OCI-LY7 (cell line): ENCODE measurements at regions not wholly inside any gene's neighbourhood (a gene's known extent, or its start where the extent isn't known, plus 50 kb on each side); places are given as distances from the start of the nearest gene placed in this dataset.

Experiments used
- BruUV-seq: library from RNA; stranded (reverse); fragments of 400-500 nt; replicated peaks from 2 replicates; lab custom pipeline; 2021; lab: Mats Ljungman, UMichigan
- CTCF ChIA-PET: fragments of 300-600 bp; sonication (Branson Sonifier 250); formaldehyde crosslinking; loops from one replicate; lab custom pipeline; 2022; ENCODE audit warnings: antibody characterized with exemption; ENCODE audit not compliant: unreplicated experiment; lab: Charles Lee
- POLR2A ChIA-PET: fragments of 300-600 bp; sonication (Branson Sonifier 250); formaldehyde crosslinking; loops from one replicate; lab custom pipeline; 2022; ENCODE audit warnings: antibody characterized with exemption; lab: Charles Lee
- DNase-seq: peaks from one replicate; pipeline ENCODE4 v3.0.0-alpha.2; 2015; ENCODE audit warnings: low spot score
- H2AFZ ChIP-seq: fragments of 200-600 bp; sonication (generic), shearing (Covaris generic); 2 replicates; pipeline ENCODE4 v1.6.1; 2014; ENCODE audit warnings: mild to moderate bottlenecking, antibody characterized with exemption, low read length, moderate library complexity
- H3K27ac ChIP-seq: fragments of 200-600 bp; sonication (generic); 2 replicates; pipeline ENCODE4 v1.5.1; 2014; ENCODE audit warnings: mixed run types, low read depth, mild to moderate bottlenecking, moderate library complexity, low read length, inconsistent platforms; ENCODE audit not compliant: poor library complexity, severe bottlenecking
- H3K36me3 ChIP-seq: fragments of 200-600 bp; sonication (generic); 2 replicates; pipeline ENCODE4 v1.6.1; 2014; ENCODE audit warnings: mild to moderate bottlenecking, antibody characterized with exemption, low read length, moderate library complexity, mixed read lengths; ENCODE audit not compliant: insufficient read depth
- H3K4me1 ChIP-seq: fragments of 200-600 bp; sonication (generic); 2 replicates; pipeline ENCODE4 v1.5.1; 2014; ENCODE audit warnings: mild to moderate bottlenecking, low read length; ENCODE audit not compliant: insufficient read depth, poor library complexity, severe bottlenecking
- H3K4me2 ChIP-seq: fragments of 200-600 bp; sonication (generic); 2 replicates; pipeline ENCODE4 v1.6.1; 2014; ENCODE audit warnings: mild to moderate bottlenecking, low read length
- H3K4me3 ChIP-seq: fragments of 200-600 bp; sonication (generic); 2 replicates; pipeline ENCODE4 v1.5.1; 2014; ENCODE audit warnings: mild to moderate bottlenecking, low read depth, low read length; ENCODE audit not compliant: poor library complexity, severe bottlenecking
- H3K79me2 ChIP-seq: fragments of 200-600 bp; sonication (generic); 2 replicates; pipeline ENCODE4 v1.6.1; 2016; ENCODE audit warnings: low read depth, mild to moderate bottlenecking, low read length, moderate library complexity, mixed read lengths; ENCODE audit not compliant: insufficient read depth
- H3K9me2 ChIP-seq: fragments of 200-600 bp; sonication (generic); 2 replicates; pipeline ENCODE4 v1.6.1; 2016; ENCODE audit warnings: mild to moderate bottlenecking, low read length, mixed read lengths; ENCODE audit not compliant: insufficient read depth
- H3K9me3 ChIP-seq: fragments of 200-600 bp; sonication (generic); 2 replicates; pipeline ENCODE4 v1.6.1; 2014; ENCODE audit warnings: mild to moderate bottlenecking, mixed run types, low read length, mixed read lengths
- H4K20me1 ChIP-seq: fragments of 200-600 bp; sonication (generic); 2 replicates; pipeline ENCODE4 v1.6.1; 2014; ENCODE audit warnings: mild to moderate bottlenecking, antibody characterized with exemption, low read length, moderate library complexity, mixed read lengths; ENCODE audit not compliant: insufficient read depth
- CTCF ChIP-seq: fragments of 200-600 bp; sonication (generic); conservative IDR thresholded peaks from 2 replicates; pipeline ENCODE4 v1.5.1; 2014; ENCODE audit warnings: mild to moderate bottlenecking, antibody characterized with exemption, low read length, moderate library complexity, mixed read lengths
- EZH2phosphoT487 ChIP-seq: fragments of 200-600 bp; sonication (generic); IDR thresholded peaks from 2 replicates; pipeline ENCODE4 v1.6.1; 2018; ENCODE audit warnings: low read depth, borderline replicate concordance, mild to moderate bottlenecking, mixed run types, antibody characterized with exemption, low read length, moderate library complexity, mixed read lengths
- intact Hi-C: fragments of 100-400 bp; cut with micrococcal nuclease; formaldehyde crosslinking; loops from one replicate; pipeline ENCODE4 v1.10.0; 2022; ENCODE audit not compliant: unreplicated experiment

GRCh38 chr6:79803917-79804316 lies 143.4 kb downstream of the ELOVL4 start:
- Histone ChIP-seq H3K79me2 (no peaks in the 10 kb centered on the region), H3K4me3 (no peak overlapping the region), H3K4me1 (no peaks in the 10 kb centered on the region), H4K20me1 (no peaks in the 10 kb centered on the region), H3K27ac (no peak overlapping the region), H3K9me3 (no peaks in the 10 kb centered on the region), H3K36me3 (no peaks in the 10 kb centered on the region), H3K4me2 (no peak overlapping the region), H3K9me2 (no peaks in the 10 kb centered on the region), H2AFZ (no peak overlapping the region)
- no peak for DNase-seq
- TF ChIP-seq EZH2phosphoT487: no peak
- no peak for TF ChIP-seq CTCF
- ChIA-PET CTCF (no interaction called here), POLR2A (no interaction called here)
- intact Hi-C loops: no loop called here
- no TSS peak for BruUV-seq

- no peaks in the 10 kb centered on the region for H3K9me2 ChIP-seq
- no peak overlapping the region for H3K4me3 ChIP-seq
- DNase-seq: no peak
- H3K9me3 ChIP-seq: no peaks in the 10 kb centered on the region
- intact Hi-C loops: no loop called here
- no peak overlapping the region for H3K27ac ChIP-seq
- ChIA-PET POLR2A (interaction anchor here (0.6 kb wide), 1 partner anchor 193 kb away, joined by 5 read pairs; no protein-coding TSS in a partner anchor), CTCF (no interaction called here)
- no peak overlapping the region for H2AFZ ChIP-seq
- no peaks in the 10 kb centered on the region for H4K20me1 ChIP-seq
- no peaks in the 10 kb centered on the region for H3K36me3 ChIP-seq
- TF ChIP-seq EZH2phosphoT487 (no peak), CTCF (no peak)
- H3K4me2 ChIP-seq: no peak overlapping the region
- H3K79me2 ChIP-seq: no peaks in the 10 kb centered on the region
- H3K4me1 ChIP-seq: no peaks in the 10 kb centered on the region
- BruUV-seq: no TSS peak
Measured at GRCh38 chr6:79802657-79803300, 144.6 kb downstream of the ELOVL4 start.

- TF ChIP-seq EZH2phosphoT487: no peak
- no peak for TF ChIP-seq CTCF
- H3K4me3 ChIP-seq: no peak overlapping the region
- no TSS peak for BruUV-seq
- no peaks in the 10 kb centered on the region for H3K9me3 ChIP-seq
- no peak for DNase-seq
- intact Hi-C loops: no loop called here
- no peaks in the 10 kb centered on the region for H3K9me2 ChIP-seq
- H2AFZ ChIP-seq: no peak overlapping the region
- H4K20me1 ChIP-seq: no peaks in the 10 kb centered on the region
- H3K4me1 ChIP-seq: no peaks in the 10 kb centered on the region
- no peaks in the 10 kb centered on the region for H3K79me2 ChIP-seq
- no peak overlapping the region for H3K27ac ChIP-seq
- POLR2A ChIA-PET: no interaction called here
- CTCF ChIA-PET: interaction anchor here (0.5 kb wide), 1 partner anchor 11 kb away, joined by 3 read pairs; no protein-coding TSS in a partner anchor
- H3K36me3 ChIP-seq: no peaks in the 10 kb centered on the region
- H3K4me2 ChIP-seq: no peak overlapping the region
Measured at GRCh38 chr6:79801362-79801761, 146.0 kb downstream of the ELOVL4 start.
